T-helper 17 cell (primary cell): ENCODE measurements at regions not wholly inside any gene's neighbourhood (a gene's known extent, or its start where the extent isn't known, plus 50 kb on each side); places are given as distances from the start of the nearest gene placed in this dataset.
"Not testable (repeated sequence)": the region's sequence is repeated elsewhere in the genome, so short reads cannot be mapped to it uniquely, and the experiment has no call there.

Experiments used
- ATAC-seq: fragments of 150-1000 bp; cut with Tn5 transposase; 2 replicates; pipeline ENCODE4 v1.10.0; 2021; ENCODE audit warnings: mild to moderate bottlenecking, moderate library complexity
- DNase-seq, 3 donors: peaks; one replicate each; pipeline versions ENCODE4 v3.0.0 to v3.0.0-alpha.2; 2020 to 2021
- H3K9me3 ChIP-seq: one replicate; pipeline ENCODE4 v1.7.0; 2013; ENCODE audit warnings: low read length, mild to moderate bottlenecking; ENCODE audit not compliant: control insufficient read depth, poor library complexity, severe bottlenecking
- H3K27ac Mint-ChIP-seq: one replicate; pipeline ENCODE4 v1.8.0; 2022; ENCODE audit warnings: mild to moderate bottlenecking, moderate library complexity, mixed read lengths
- H3K27me3 Mint-ChIP-seq: one replicate; pipeline ENCODE4 v1.8.0; 2022; ENCODE audit warnings: mixed read lengths
- H3K36me3 Mint-ChIP-seq: one replicate; pipeline ENCODE4 v1.8.0; 2022; ENCODE audit warnings: low read depth, mixed read lengths
- H3K4me1 Mint-ChIP-seq: one replicate; pipeline ENCODE4 v1.8.0; 2022; ENCODE audit warnings: mild to moderate bottlenecking, mixed read lengths
- H3K4me3 Mint-ChIP-seq: one replicate; pipeline ENCODE4 v1.8.0; 2022; ENCODE audit warnings: mild to moderate bottlenecking, moderate library complexity, mixed read lengths

DNA sequence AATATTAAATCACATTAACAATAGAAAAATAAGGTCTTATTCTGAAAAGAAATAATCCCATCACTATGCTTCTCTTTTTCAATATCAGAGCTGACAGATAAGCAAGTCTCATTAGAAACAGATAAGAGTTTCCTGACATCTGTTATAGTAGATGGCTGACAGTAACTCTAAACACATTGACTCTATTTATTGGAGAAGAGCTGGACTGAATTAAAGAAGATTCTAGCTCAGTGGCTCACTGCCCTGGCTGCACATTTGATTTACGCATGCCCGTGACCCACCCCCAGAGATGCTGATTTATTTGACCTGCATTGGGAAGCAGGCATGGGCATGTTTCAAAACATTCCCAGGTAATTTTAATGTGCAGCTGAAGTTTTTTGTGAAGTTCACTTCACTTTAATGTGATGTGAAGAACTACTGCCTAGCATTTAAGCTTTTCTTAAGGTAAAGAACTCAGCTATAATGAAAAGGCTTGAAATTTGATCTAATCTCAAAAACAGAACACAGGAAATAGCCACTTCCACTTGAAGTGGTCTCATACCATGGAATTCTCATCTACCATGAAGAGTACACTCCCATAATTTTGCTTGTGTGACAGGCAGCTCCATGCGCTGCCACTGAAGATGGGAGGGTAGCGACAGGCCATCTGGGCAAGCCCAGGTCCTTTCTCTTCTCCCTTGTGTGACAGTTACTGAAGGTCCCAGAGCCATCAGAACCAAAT is 162.3 kb downstream of the TPBG start:
- H3K4me3 Mint-ChIP-seq = no peak overlapping the region
- no peaks in the 10 kb centered on the region for H3K27me3 Mint-ChIP-seq
- ATAC-seq = no peak
- no peak for DNase-seq
- H3K9me3 ChIP-seq = no peaks in the 10 kb centered on the region
- H3K4me1 Mint-ChIP-seq = no peaks in the 10 kb centered on the region
- no peak overlapping the region for H3K27ac Mint-ChIP-seq
- H3K36me3 Mint-ChIP-seq = no peaks in the 10 kb centered on the region

DNA sequence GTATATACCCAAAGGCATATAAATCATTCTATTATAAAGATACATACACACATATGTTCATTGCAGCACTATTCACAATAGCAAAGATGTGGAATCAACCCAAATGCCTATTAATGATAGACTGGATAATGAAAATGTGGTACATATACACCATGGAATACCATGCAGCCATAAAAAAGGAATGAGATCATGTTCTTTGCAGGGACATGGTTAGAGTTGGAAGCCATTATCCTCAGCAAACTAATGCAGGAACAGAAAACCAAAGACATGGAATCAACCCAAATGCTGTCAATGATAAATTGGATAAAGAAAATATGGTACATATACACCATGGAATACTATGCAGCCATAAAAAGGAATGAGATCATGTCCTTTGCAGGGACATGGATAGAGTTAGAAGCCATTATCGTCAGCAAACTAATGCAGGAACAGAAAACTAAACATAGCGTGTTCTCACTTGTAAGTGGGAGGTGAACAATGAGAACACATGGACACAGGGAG is 166.4 kb downstream of the TPBG start:
- H3K9me3 ChIP-seq, H3K4me1 Mint-ChIP-seq, H3K27me3 Mint-ChIP-seq, ATAC-seq, H3K27ac Mint-ChIP-seq, H3K4me3 Mint-ChIP-seq, H3K36me3 Mint-ChIP-seq, DNase-seq: not testable (repeated sequence)

DNA sequence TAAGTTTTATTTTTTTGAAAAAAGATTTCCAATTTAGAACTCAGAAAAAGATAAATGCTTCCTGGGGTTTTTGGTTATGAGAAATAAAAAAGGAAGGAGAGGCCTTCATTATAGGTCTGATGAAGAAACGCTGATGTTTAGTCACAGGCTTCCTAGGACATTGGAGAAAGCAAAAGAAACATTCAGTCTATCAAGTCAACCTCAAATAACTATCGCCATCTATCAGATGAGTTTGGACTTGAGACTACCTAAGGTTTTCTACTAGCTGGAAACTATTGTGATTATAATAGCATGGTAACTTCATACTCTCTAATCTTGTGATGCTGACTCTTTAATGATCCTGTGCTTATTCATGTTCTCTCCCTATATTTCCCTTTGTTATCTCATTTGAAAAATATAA is 171.3 kb downstream of the TPBG start:
- H3K27ac Mint-ChIP-seq = no peak overlapping the region
- H3K9me3 ChIP-seq = no peaks in the 10 kb centered on the region
- H3K36me3 Mint-ChIP-seq = no peaks in the 10 kb centered on the region
- no peak for ATAC-seq
- no peak overlapping the region for H3K4me3 Mint-ChIP-seq
- H3K4me1 Mint-ChIP-seq = no peaks in the 10 kb centered on the region
- H3K27me3 Mint-ChIP-seq = peaks cover 7% of the 10 kb centered on the region
- DNase-seq = no peak

DNA sequence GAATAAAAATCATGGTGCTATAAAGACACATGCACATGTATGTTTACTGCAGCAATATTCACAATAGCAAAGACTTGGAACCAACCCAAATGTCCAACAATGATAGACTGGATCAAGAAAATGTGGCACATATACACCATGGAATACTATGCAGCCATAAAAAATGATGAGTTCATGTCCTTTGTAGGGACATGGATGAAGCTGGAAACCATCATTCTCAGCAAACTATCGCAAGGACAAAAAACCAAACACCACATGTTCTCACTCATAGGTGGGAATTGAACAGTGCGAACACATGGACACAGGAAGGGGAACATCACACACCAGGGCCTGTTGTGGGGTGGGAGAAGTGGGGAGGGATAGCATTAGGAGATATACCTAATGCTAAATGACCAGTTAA is 185.9 kb downstream of the TPBG start:
- not testable (repeated sequence) for H3K27me3 Mint-ChIP-seq, DNase-seq, H3K9me3 ChIP-seq, H3K27ac Mint-ChIP-seq, ATAC-seq, H3K4me3 Mint-ChIP-seq, H3K4me1 Mint-ChIP-seq, H3K36me3 Mint-ChIP-seq

DNA sequence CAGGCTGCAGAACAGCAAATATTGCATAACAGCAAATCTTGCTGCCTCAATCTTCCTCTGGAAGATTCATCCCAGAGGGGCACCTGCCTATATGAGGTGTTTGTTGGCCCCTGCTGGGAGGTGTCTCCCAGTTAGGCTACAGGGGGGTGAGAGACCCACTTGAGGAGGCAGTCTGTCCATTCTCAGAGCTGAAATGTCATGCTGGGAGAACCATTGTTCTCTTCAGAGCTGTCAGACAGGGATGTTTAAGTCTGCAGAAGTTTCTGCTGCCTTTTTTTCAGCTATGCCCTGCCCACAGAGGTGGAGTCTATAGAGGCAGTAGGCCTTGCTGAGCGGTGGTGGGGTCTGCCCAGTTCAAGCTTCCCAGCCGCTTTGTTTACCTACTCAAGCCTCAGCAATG is 187.7 kb downstream of the TPBG start:
- peaks cover 11% of the 10 kb centered on the region for H3K27me3 Mint-ChIP-seq
- not testable (repeated sequence) for DNase-seq, H3K4me3 Mint-ChIP-seq, H3K4me1 Mint-ChIP-seq, H3K36me3 Mint-ChIP-seq, H3K9me3 ChIP-seq, H3K27ac Mint-ChIP-seq, ATAC-seq

DNA sequence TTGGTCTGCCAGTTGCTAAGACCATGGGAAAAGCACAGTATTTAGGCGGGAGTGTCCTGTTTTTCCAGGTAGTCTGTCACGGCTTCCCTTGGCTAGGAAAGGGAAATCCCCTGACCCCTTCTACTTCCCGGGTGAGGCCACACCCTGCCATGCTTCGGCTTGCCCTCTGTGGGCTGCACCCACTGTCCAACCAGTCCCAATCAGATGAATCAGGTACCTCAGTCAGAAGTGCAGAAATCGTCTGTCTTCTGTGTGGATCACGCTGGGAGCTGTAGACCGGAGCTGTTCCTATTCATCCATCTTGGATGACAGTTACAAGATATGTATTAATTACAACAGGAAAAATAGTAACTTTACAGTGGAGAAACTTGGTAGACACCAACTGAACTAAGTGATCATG is 188.2 kb downstream of the TPBG start:
- no peaks in the 10 kb centered on the region for H3K9me3 ChIP-seq
- no peaks in the 10 kb centered on the region for H3K36me3 Mint-ChIP-seq
- ATAC-seq = no peak
- peaks cover 11% of the 10 kb centered on the region for H3K27me3 Mint-ChIP-seq
- H3K4me3 Mint-ChIP-seq = no peak overlapping the region
- H3K27ac Mint-ChIP-seq = no peak overlapping the region
- H3K4me1 Mint-ChIP-seq = no peaks in the 10 kb centered on the region
- DNase-seq = no peak

DNA sequence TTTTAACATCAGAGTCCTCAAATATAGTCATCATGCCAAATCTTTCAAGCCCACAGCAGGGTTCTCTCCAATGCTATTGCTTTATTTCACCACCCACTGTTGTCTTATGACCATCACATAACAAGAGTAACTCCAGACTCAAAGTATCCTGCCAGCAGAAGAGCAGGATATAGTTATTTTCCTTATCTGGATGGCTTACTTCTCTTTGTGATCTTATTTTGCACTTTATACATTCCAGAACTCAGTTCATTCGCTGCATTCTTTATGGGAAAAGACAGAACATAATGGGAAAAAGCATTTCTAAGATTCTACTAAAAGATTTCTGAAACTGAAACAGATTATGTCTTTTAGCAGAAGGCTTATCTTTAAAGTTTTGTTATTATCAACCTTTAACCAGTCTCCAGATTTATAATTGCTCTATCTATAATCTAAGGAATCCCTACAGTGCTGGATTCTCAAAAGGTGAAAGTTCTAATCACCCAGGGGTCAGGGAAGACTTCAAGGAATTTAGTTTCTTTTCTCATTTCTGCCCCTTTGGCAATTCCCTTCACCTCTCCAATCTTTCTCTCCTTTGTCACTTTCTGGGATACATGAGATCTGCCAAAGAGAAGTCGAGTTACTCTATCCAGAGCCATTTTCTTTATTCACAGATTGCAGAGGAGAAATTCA is 190.4 kb downstream of the TPBG start:
- H3K27ac Mint-ChIP-seq = no peak overlapping the region
- H3K27me3 Mint-ChIP-seq = peaks cover 19% of the 10 kb centered on the region
- no peak for ATAC-seq
- H3K36me3 Mint-ChIP-seq = no peaks in the 10 kb centered on the region
- H3K9me3 ChIP-seq = no peaks in the 10 kb centered on the region
- DNase-seq = no peak
- H3K4me3 Mint-ChIP-seq = no peak overlapping the region
- H3K4me1 Mint-ChIP-seq = no peaks in the 10 kb centered on the region

DNA sequence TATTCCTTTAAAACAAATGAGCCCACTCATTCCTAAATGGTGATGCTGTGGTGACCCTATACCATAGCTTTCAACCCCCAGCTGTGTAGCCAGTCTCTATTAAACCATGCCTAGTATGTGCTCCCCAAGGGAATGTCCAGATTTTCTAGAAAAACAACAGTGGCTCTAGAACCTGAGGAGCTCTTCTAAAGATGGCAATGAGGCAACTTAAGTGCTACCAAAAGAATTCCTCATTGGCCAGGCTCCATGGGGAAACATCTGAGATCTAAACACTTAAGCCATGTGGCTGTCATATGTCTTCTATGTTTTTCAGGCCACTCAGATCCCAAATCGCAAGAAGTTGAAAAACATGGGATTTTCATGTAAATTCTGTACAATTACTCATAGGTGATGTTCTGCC is 191.0 kb downstream of the TPBG start:
- Mint-ChIP-seq H3K4me3 (no peak overlapping the region), H3K27ac (no peak overlapping the region), H3K36me3 (no peaks in the 10 kb centered on the region), H3K4me1 (no peaks in the 10 kb centered on the region), H3K27me3 (peaks cover 19% of the 10 kb centered on the region)
- no peak for DNase-seq
- H3K9me3 ChIP-seq = no peaks in the 10 kb centered on the region
- ATAC-seq = no peak

DNA sequence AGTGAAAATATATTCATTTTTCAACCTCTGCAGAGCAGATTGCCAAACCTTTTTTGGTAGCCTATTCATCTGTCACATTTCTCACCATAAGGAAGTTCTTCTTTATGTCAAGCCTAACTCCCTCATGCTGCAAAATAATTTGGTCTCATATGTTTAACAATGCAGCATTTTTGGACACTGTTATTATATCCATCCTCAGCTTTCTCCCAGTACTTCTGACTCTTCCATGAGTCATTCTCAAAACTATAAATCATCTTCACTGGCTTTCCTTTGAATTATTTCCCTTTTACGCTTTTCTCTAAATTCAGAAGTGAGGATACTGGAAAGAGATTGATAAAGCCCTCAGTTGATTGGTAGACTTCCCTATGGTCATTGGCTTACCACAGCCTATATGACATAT is 192.2 kb downstream of the TPBG start:
- Mint-ChIP-seq H3K4me3 (no peak overlapping the region), H3K27ac (no peak overlapping the region), H3K36me3 (no peaks in the 10 kb centered on the region), H3K4me1 (no peaks in the 10 kb centered on the region), H3K27me3 (peaks cover 19% of the 10 kb centered on the region)
- DNase-seq = no peak
- H3K9me3 ChIP-seq = no peaks in the 10 kb centered on the region
- ATAC-seq = no peak

DNA sequence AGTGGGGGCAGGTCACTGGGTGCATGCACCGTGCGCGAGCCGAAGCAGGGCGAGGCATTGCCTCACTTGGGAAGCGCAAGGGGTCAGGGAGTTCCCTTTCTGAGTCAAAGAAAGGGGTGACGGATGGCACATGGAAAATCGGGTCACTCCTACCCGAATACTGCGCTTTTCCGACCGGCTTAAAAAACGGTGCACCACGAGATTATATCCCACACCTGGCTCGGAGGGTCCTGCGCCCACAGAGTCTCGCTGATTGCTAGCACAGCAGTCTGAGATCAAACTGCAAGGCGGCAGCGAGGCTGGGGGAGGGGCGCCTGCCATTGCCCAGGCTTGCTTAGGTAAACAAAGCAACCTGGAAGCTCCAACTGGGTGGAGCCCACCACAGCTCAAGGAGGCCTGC is 194.9 kb downstream of the TPBG start:
- not testable (repeated sequence) for H3K36me3 Mint-ChIP-seq, H3K27ac Mint-ChIP-seq, H3K4me3 Mint-ChIP-seq, DNase-seq, ATAC-seq, H3K9me3 ChIP-seq, H3K4me1 Mint-ChIP-seq
- peaks cover 19% of the 10 kb centered on the region for H3K27me3 Mint-ChIP-seq

DNA sequence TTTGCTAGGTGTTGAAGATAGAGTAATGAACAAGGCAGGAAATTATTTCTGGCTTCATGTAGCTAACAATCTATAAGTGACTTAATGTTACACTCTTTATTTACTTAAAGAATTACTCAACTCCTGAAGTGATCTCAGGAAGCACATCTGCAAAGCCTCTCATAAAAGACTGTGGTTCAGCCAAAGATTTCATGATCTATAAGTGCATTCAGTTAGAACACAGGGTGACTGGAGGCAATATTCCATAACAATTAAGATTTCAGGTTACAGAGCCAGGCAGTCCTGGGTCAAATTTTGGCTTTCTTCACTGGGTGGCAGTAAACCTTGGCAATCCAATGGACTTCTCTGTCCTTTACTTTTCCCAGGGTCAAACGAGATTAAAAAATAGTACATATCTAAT is 204.0 kb downstream of the TPBG start:
- DNase-seq (no peak), ATAC-seq (no peak)
- Mint-ChIP-seq H3K4me3 (no peak overlapping the region), H3K36me3 (no peaks in the 10 kb centered on the region), H3K27ac (no peak overlapping the region), H3K27me3 (no peaks in the 10 kb centered on the region), H3K4me1 (no peaks in the 10 kb centered on the region)
- H3K9me3 ChIP-seq = no peaks in the 10 kb centered on the region

DNA sequence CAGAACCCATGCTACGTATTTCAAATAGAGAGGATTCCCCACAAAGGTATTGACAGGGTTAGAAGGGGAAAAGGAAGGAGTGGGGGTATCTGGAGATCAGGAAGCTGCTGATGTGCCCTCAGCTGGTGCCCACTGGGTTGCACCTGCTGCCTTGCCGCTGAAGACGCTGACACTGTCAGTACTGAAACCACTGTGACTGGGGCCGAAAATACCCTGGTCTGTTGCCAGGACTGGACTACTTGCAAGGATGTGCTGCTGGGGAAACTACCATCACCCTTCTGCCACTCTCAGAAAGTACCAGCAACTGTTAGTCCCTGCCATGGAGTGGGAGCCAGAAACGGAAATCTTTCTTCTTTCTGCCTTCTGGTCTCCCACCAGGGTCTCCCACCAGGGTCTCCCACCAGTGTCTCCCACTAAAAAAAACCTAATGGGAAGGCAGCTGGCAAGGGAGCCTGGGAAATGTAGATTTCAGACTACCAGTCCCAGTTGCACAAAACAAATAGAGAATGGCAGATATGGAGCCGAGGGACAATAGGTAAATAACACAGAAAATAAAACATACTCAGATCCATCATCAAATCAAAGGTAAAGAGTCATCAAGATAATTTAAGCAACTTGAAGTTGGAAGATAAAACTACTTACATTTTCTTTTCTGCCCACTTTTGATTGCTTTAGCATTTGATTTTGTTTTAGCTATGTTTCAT is 204.8 kb downstream of the TPBG start:
- DNase-seq (no peak), ATAC-seq (no peak)
- no peaks in the 10 kb centered on the region for H3K4me1 Mint-ChIP-seq
- no peaks in the 10 kb centered on the region for H3K36me3 Mint-ChIP-seq
- H3K4me3 Mint-ChIP-seq = no peak overlapping the region
- H3K27me3 Mint-ChIP-seq = no peaks in the 10 kb centered on the region
- H3K27ac Mint-ChIP-seq = no peak overlapping the region
- no peaks in the 10 kb centered on the region for H3K9me3 ChIP-seq

DNA sequence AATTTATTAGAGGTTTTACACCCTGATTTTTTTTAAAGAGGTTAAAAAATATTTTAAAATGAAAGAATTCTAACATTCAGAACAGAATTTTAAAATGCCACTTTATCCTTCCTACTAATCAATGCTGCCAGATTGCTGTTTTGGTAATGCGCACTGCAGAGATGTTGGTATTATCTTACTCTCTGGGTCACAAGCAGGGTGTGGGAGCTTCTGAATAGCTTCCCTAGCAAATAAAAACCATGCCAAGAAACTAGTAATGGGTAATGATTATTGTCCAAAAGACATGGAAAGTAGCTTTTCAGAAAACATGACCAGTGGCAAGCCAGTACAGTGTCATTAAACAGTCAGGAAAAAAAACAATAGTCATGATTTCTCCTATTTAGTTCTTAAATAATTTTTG is 205.4 kb downstream of the TPBG start:
- no peak for ATAC-seq
- no peak overlapping the region for H3K4me3 Mint-ChIP-seq

More for the DNA sequence above, 205.4 kb downstream of the TPBG start:
- Mint-ChIP-seq H3K4me1 (no peaks in the 10 kb centered on the region), H3K27me3 (no peaks in the 10 kb centered on the region), H3K36me3 (no peaks in the 10 kb centered on the region), H3K27ac (no peak overlapping the region)
- no peaks in the 10 kb centered on the region for H3K9me3 ChIP-seq
- no peak for DNase-seq
